ENCODE measurements at regions not wholly inside any gene's neighbourhood (a gene's known extent, or its start where the extent isn't known, plus 50 kb on each side); places are given as distances from the start of the nearest gene placed in this dataset.
"Not testable (repeated sequence)": the region's sequence is repeated elsewhere in the genome, so short reads cannot be mapped to it uniquely, and the experiment has no call there.

DNA sequence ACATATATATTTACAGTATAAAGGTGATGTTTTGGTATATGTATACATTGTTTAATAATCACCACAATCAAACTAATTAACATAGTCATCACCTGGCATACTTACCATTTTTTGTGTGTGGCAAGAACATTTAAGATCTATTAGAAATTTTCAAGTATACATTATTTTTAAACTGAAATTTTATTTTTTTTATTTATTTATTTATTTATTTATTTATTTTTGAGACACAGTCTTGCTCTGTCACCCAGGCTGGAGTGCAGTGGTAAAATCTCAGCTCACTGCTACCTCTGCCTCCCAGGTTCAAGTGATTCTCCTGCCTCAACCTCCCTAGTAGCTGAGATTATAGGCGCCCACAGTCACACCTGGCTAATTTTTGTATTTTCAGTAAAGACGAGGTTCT lies 210.5 kb downstream of the ICOS start:
- DNase-seq: not testable (repeated sequence)

DNA sequence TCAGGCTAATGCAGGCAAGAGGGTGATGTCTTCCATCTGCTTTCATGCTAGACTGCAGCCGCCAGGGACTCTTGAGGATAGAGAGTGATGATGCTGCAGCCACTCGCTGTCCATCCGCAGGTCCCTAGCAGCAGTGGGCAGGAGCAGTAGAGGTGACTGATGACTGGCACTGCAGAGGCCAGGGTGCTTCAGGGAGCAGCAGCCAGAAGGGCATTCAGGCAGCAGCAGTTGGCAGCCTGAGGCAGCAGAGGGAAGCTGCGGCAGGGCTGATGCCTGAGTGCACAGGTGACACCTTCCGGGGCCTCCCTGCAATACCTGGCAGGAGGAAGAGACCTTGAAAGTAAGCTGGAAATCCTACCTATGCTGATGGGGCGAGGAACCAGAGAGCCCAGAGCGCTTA lies 214.2 kb downstream of the ICOS start:
- no peak for DNase-seq

DNA sequence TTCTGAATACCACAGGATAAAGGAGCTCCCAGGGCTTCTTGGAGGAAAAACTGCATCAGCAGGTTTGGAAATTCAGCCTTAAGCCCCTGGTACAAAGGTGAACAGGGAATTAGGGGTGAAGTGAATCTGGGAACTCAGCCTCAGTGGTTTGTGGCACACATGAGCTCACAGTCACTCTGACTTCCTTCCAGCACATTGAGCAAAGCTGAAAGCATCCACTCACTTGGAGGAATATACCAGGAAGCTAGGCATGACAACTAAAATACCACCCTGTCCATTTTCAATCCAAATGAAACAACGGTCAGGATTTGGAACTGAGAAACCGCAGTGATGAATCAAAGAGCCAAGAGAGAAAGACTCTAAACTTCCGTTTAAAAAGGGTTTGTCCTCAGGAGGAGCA lies 216.1 kb downstream of the ICOS start:
- no peak for DNase-seq

DNA sequence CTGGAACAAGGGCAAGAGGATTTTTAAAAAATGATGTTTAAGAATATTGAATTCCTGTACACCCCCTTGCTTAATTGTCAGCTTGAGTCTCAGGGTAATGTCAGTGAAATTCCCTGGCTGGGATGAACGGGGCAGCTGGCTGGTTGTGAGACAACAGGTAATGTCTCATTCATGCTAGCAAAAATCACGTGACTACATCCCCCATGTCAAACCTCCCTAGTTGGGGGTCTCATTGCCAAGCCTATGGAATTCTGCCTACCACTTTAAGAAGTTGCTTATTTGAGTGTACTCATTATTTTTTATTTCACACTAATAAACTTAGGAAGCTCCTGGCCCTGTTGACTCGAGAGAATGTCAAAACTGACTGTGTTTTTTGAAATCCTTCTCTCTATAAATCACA lies 218.3 kb downstream of the ICOS start:
- no peak for DNase-seq

DNA sequence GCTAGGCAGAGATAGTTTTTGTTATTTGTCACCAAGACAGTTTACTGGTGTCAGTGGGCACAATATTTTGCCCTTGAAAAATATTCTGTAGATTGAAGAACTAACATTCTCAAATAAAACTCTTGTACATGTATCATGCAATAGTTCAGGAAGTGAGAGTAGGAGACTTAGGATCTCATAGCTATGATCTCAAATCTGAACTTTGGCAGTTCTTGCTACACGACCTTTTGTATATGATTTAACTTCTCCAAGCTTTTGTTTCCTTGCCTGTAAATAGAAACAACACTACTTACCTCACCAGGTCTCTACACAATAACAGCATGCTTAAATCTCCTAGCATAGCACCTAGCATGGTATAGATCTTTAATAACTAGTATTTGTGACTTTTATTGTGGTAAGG lies 219.9 kb downstream of the ICOS start:
- DNase-seq: no peak

DNA sequence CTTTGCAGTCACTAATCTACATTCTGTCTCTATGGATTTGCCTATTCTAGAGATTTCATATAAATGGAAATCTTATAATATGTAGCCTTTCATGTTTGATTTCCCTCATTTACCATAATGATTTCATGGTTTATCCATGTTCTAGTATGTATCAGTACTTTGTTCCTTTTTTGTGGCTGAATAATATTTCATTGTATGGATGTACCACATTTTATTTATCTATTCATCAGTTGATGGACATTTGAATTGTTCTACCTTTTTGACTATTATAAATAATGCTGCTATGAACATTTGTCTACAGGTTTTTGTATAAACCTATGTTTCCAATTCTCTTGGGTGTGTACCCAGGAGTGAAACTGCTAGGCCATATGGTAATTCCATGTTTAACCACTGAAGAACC lies 221.1 kb downstream of the ICOS start:
- DNase-seq: no peak

DNA sequence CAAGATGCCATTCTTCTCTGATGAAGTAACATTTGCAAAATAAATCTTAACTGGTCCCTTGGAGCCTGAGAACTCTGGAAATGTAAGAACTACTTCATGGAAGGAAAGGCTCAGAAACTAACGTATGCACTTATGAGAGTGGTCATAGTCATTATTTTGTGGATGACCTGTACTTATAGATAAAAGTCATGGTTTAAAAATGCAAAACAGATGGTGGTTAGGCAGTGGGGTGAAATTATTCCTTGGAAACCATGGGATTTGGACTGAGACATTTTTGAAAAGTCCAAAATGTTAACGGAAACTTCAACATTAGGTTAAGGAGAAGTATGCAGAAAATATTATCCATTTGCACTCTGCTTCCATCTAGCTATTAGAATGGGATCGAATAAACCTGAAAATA lies 223.0 kb downstream of the ICOS start:
- DNase-seq: no peak

DNA sequence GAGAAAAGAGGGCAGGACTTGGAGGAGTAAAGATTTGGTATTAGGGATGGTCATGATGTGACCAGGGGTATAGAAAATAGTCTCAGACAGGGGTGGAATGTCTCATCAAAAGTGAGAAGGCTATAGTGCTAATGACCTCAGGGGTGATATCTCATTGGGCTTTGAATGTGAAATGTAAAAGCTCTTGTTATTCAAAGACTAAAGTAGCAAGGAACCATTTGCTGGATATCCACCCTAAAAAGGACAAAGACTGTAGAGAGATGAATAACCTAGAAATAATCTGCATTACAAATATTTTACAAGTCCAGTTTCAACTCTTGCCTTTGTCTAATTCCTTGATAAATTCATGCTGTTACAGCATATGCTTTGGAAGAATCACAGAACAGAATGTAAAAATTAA lies 224.4 kb downstream of the ICOS start:
- DNase-seq: no peak

DNA sequence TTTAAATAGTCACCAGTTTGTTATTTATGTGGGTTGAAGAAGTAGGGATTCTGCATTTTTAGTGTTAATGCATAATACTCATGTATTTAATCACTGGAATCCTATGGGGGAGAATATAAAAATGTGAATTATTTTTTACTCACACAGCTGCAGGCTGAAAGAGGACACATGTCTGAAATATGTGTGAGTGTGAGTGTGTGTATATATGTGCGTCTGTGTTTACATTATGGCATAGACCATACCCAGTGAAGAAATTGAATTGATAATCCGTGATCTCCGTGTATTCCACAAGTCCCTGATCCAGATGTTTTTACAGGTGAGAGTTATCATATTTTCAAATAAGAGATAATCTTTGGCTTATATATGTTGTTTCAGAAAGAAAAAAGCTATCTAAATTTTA lies 225.3 kb downstream of the ICOS start:
- DNase-seq: no peak

DNA sequence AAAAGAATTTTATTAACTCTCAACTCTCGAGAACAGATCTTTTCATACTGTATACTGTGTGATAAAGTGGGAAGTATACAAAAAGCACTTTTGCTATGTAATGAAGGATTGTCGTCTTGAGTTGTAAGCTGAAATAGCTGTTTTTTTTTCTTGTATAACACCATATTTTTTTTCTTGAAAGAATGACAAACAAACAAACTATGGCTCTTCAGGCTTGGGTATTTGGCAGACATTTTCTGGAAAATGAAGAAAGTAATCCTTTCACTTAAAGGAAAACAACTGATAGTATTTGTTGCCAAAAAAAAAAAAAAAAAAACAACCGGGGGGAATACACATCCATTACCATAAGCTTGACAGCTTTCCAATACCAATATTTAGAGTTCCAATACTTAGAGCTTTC lies 230.4 kb downstream of the ICOS start:
- no peak for DNase-seq

DNA sequence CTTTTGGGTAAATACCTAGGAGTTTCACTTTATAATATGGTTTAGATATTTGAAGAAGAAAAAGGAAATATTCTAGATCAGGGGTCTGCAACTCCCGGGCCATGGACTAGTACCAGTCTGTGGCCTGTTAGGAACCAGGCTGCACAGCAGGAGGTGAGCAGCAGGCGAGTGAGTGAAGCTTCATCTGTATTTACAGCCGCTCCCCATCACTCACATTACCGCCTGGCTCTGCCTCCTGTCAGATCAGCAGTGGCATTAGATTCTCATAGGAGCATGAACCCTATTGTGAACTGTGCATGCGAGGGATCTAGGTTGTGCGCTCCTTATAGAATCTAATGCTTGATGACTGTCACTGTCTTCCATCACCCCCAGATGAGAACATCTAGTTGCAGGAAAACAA lies 231.1 kb downstream of the ICOS start:
- DNase-seq: not testable (repeated sequence)

DNA sequence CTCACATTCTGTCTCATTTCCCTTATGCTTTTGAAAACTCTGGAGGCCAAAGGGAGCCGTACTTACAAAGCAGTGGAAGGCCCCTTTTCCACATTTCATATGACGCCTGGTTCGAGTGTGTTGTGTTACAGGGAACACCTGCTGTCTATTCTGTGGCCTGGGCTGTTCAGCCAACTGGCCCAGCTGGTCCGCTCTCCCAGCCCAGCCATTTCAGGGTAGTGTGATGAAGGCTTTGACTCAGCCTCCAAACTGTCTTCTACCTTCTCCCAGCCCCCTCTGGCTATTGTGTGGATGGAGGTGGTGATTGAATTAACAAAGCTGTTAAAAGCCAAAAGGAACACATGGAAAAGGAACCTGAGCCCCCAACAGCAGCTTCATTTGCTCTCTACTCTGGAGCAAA lies 233.8 kb downstream of the ICOS start:
- DNase-seq: no peak

DNA sequence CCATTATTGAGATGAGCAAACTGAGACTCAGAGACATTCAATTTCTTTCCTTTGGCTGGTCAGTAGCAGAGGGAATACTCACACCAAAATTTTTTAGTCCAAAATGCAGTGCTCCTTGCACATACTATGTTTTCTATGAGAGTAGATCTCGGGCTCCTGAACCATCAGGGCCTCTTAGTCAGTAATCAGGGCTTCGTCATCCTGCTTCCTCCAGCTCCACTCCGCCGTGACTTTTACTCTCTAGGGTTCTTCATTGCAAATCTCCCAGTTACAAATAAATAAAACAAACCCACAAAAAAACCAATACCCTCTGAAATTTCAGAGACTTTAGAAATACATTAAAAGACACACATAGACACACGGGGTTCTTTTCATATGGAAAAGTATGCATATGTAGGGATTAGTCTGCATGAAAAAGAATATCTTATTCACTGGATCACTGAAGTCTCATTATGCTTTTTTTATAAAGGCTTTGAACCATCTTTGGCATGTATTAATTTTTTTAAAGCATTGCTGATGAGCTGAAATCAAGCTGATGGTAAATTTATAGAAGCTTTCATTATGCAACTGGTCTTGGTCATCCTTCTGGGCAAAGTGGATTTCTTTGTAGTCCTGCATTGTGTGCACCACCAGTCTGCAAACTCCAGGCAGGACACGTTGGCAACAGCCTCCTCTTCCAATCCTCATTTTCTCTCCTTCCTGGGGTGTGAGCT lies 235.0 kb downstream of the ICOS start:
- no peak for DNase-seq

DNA sequence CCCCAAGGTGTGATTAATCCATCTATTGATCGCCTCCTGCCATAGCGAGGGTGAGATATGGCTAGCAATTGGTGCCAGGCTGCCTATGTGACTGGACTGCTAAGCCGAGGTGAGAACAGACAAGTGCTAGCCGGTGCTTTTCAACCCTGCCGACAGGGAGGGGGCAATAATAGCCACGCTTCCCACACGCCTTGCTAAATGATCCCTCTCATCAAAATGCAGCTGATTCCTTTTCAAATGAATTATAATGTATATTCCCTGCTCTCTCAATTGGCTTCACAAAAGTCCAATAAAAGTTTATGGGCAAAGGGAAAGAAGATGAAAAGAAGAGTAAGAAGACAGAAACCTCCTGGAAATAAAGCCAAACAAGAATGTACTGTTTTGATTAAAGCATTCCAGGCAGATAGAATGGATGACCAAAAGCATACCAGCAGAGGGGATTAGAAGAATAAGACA lies 235.6 kb downstream of the ICOS start:
- no peak for DNase-seq

DNA sequence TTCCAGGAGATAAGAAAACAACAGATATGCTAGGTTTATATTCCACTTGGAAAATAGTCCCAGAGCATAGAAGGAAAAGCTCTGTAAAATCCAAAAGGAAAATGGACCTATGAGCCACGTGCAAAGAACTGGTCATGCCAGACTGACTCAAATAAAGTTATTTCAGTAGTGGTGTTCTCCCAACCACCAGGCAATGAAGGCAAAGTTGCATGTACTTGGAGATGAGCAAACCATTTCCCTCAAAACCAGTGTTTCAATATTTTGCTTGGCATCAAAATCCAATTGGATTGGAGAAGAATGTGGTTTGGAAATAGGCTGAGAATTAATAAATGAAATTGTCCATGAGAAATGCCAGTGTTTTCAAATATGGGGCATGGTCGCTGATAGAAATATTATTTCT lies 237.5 kb downstream of the ICOS start:
- DNase-seq: no peak

DNA sequence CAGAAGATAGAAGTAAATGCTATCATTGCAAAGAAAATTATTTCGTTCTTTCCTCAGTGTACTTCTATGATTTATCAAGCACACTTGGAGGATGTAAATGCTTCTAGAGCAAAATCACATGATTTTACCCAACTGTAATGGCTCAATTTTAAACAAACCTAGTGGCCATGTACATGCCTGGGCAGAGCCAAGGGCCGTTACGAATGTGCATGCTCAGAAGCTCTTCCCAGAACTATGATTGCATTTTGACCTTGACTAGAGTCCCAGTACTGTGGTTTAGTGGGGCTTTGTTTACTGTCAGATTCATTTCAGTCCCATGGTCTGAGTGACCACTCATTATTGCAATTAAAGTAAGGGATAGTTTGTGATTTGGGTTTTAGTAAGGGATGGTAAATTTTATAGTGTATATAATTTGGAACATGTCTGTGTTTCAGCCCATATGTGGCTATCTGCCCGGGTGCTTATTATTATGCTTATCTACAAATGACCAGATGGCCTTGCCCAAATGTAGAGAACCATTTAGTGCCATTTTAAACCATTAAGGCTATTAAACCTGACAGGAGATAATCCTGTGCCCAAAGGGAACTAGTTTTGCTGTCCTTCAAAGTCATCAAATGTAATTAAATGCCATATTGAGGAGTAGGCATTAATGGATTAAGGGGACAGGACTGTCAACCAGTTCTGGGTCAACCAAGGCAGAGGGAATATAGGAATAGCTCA lies 239.1 kb downstream of the ICOS start:
- DNase-seq: no peak

DNA sequence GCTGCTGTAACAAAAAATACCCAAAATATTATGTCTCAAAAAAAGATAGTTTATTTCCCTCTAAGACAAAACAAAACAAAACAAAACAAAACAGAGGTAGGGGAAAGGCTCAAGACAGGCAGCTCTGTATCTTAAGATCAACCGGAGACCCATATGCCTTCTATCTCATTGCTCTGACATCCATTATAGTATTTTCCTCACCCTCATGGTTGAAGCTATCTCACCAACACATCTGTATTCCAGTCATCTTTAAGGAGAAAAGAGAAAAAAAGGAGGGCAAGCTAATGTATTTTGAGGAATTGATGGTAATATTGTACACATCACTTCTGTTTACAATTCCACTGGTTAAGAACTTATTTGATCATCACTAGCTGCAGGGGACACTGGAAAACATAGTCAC lies 239.7 kb downstream of the ICOS start:
- no peak for DNase-seq

DNA sequence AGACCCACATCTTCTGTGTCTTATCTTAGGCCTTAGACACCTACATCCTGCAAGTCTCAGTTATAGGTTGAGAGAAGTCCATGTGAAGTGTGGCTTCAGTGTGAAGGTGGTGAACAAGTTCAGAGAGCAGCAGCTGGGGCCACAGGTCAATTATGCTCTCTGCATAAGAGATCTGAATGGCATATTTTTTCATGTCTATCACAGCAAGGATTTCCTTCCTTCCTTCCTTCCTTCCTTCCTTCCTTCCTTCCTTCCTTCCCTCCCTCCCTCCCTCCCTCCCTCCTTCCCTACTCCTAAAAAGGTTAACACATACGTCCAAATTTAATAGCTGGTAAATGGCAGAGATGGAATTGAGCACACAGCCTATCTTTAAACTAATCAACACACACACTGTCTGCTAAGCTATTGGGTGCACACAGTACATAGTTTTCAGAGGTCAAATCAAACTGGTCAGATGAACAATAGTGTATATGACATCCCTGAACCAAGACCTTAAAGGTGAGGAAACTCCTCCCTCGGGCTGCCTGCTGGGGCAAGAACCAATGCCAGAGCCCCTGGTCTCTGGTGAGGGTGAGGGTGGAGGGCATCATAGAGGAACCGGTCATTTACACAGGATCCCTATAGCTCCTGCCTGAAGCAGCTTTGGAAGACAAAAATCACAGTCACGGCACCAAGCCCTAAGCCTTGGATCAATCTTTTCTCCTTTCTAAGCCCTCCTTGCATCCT lies 240.9 kb downstream of the ICOS start:
- DNase-seq: no peak

DNA sequence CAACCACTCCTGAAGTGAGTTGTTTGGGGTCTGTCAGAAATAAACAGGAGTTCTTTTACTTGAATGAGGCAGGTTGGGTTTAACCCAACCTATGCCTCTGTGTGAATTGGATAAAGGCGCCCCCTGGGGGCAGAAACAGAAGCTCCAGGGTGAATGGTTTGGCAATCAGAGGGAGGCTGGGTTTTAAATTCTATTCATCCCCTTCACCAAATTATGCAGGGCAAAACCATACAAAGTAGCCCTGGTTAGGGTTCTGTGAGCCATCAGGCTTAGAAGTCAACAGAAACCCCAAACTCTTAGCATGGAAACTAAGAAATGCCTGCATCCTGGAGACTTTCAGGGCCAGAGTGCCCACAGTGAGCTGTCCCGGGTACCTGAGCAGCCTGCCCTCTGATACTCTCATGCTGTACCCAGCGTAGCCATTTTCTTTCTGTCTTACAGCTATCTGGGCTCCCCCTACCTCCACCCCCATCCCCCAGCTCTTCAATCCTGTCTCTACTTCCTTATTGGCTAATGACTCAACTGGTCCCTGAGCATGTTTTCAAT lies 241.5 kb downstream of the ICOS start:
- DNase-seq: peak; percentile 4 to 68

DNA sequence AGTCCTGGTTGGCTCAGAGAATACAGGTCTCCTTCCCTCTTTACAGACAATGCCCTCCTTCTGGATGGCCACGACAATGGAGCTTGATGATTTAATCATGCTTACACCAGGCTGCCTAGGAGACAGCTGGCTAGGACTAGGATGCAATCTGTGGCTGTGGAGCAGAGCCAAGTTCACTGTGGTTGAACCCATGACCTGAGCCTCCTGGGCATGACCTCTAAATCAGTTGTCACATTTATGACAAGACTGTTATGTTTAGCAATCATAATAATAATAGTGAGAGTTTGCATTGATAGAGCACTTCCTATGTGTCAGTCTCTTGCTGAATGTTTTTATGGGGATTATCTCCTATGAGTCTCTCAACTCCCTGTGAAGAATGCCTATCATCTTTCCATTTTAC lies 244.1 kb downstream of the ICOS start:
- peak in 1 of 2 donors; percentile 3 for DNase-seq

DNA sequence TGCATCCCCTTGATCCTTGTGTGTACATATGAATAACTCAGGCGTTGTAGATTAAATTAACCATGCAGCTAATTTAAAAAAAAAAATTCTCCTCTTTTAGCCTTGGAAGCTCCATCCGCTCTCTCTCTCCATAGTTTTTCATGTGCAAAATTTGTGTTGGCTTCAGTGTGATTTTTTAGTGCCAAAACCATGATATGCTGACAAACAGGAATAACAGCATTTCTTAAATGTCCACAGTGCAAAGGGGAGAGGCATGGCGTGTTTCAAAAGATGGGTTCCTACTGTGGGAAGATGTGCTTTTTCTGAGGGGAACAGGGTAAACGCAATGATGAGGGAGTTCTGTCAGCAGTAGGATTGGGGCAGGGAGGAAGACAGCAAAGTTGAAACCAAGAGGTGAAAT lies 247.0 kb downstream of the ICOS start:
- no peak for DNase-seq

DNA sequence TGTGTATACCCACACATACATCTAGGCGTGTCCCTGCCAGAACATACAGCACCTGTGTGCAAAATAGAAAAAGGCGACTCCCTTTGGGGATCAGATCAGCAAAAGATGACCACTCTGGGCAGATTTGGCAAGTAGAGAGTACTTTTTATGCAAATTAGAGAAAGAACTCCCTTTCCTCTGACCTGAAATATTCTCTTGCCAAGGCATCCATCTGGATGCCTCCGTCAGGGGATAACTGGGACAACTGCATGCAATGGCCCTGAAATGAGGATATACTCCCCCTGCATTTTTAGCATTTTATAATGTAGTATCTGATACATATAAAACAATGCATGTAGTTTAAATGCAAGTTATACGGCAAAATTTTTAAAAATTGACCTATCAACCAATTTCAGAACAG lies 247.7 kb downstream of the ICOS start:
- no peak for DNase-seq

DNA sequence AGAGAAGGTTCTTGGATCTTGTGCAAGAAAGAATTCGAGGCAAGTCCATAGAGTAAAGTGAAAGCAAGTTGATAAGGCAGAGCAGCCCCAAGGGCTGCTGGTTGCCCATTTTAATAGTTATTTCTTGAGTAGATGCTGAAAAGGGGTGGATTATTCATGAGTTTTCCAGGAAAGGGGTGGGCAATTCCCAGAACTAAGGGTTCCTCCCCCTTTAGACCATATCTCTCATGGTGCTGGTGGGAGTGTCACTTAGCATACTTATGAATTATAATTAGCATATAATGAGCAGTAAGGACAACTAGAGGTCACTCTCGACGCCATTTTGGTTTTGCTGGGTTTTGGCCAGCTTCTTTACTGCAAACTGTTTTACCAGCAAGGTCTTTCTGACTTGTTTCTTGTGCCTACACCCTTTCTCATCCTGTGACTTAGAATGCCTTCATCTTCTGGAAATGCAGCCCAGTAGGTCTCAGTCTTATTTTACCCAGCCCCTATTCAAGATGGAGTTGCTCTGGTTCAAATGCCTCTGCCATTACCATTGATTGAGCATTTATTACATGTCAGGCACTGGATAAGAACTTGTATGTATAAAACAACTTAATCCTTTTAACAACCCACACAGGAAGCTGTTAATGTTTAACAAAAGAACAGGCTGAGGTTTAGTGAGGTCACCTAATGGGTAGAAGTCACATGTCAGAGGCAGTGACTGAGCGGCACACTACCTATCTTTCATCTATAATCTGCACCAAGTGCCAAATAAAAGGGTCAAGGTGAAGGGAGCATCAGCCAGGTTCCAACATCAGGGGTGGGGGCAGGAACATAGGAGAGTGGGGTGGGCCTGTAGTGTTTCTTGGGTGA lies 250.9 kb downstream of the ICOS start:
- no peak for DNase-seq
